ENCODE measurements at regions not wholly inside any gene's neighbourhood (a gene's known extent, or its start where the extent isn't known, plus 50 kb on each side); places are given as distances from the start of the nearest gene placed in this dataset.

GRCh38 chr3:124373524-124373923, 356.7 kb upstream of the UMPS start:
- TF ChIP-seq CTCF (IDR thresholded peaks at IDR 0.05; ENCODE audit: extremely low read depth in 1 of 2, insufficient read depth in 1 of 2, low read depth in 1 of 2, low read length in 2 of 2) (no peak), MYC (IDR thresholded peaks at IDR 0.05; ENCODE audit: low read depth, low read length) (no peak), POLR2AphosphoS5 (IDR thresholded peaks at IDR 0.05; ENCODE audit: insufficient read depth, low read depth, low read length) (no peak), EZH2 (IDR thresholded peaks at IDR 0.05; ENCODE audit: borderline replicate concordance, low read depth, low read length, severe bottlenecking) (no peak), POLR2A (IDR thresholded peaks at IDR 0.05; ENCODE audit: low read depth, low read length) (no peak), MAX (IDR thresholded peaks at IDR 0.05; ENCODE audit: insufficient read depth, insufficient read length) (no peak), JUN (IDR thresholded peaks at IDR 0.05; ENCODE audit: borderline replicate concordance, insufficient read depth, insufficient read length, low read depth) (no peak)
